Forelimb muscle (tissue), 1 donor: ENCODE measurements at regions not wholly inside any gene's neighbourhood (a gene's known extent, or its start where the extent isn't known, plus 50 kb on each side); places are given as distances from the start of the nearest gene placed in this dataset.
"Not testable (repeated sequence)": the region's sequence is repeated elsewhere in the genome, so short reads cannot be mapped to it uniquely, and the experiment has no call there.

ENCODE experiments used
- DNase-seq: peaks from one replicate; pipeline ENCODE4 v3.0.0-alpha.2; 2013; ENCODE audit warnings: low read depth

DNA sequence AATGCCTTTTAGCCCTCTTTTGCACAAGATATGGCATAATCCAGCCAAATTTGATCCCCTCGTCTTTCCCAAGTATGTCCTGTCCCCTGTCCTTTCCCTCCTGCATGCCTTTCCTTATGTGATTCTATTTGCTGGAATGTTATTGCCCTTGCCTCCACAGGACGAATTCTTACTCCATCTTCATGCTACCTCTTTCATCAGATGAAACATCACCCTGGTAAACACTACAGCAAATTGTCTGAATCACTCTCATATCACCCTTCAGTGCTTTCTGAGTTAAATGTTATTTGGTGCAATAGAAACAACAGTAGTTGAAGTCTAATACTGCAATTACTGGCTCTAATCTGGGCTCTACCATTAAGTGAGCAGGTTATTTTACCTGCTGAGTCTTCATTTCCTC lies 52.2 kb upstream of the FAT1 start:
- no peak for DNase-seq

DNA sequence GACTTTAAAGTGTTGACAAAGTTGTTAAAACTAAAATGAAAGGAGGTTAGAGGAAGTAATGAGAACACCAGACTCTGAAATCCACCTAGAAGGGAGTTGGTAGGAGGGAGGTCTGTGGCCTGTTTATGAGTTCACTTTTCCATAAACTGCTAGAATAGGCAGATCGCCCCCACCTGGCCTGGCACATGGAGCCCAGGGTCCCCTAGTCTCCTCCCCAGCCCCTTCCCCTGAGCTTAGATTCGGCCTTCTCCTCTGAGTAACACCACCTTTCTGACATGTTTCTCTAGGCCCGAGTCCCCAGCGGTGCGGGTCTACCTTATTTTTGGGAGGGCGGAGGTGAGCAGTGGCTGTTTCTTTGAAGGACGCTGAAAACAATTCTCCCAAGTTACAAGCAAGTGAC lies 54.5 kb upstream of the FAT1 start:
- DNase-seq: no peak

- DNase-seq: no peak
Measured at GRCh38 chr4:186780291-186781031, 56.8 kb upstream of the FAT1 start.

DNA sequence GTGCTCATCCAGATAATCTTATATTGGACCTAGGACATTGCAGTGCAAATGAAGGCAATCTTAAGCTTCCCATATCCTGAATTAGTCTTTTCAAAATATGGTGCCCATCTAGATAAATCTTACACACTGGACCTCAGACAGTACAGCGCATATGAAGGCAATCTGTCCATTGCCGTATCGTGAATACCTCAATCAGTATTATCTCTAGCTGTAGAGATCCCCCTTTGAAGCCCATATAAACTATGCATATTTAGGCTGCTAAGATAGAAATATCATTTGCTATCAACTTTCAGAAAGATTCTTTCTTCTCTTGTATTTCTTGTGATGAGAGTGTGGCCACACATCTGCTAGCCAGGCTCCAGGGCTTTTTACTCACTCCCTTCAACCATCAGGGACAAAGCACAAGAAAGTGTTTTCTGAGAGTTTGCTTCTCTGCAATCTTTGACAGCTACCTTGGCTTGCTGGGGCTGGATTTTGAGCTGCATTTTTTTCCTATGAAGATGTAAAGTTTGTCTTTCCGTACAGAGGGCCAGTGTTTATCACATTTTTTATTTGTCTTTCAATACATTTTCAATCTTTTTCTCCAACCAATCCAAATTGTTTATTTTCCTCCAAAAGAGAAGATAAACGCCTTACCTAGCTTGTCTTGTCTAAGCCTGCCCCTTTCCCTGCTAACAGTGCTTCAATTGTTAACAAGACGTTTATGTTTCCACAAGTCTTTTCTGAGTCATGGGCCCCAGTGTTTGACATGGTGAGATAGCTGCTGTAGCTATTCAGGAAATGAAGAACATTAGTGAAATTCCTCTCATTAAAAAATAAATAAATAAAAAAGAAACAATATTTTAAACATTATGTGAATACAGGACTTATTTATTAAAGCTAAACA lies 57.6 kb upstream of the FAT1 start:
- no peak for DNase-seq

DNA sequence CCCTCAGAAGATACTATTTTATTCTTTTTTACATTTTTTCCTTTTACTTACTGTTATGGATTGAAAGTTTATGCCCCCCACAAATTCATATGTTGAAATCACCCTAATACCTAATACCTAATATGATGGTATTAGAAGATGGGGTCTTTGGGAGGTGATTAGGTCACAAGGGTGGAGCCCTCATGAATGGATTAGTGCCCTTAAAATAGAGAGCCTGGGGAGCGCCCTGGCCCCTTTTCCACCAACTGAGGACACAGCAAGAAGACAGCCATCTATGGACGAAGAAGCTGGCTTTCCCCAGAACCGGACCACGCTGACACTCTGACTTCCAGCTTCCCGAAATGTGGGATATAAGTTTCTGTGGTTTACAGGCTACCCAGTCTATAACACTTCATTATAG lies 58.6 kb upstream of the FAT1 start:
- no peak for DNase-seq

- no peak for DNase-seq
Measured at GRCh38 chr4:186787536-186787935, 63.9 kb upstream of the FAT1 start.

GRCh38 chr4:186789651-186790050 lies 66.0 kb upstream of the FAT1 start:
- no peak for DNase-seq

DNA sequence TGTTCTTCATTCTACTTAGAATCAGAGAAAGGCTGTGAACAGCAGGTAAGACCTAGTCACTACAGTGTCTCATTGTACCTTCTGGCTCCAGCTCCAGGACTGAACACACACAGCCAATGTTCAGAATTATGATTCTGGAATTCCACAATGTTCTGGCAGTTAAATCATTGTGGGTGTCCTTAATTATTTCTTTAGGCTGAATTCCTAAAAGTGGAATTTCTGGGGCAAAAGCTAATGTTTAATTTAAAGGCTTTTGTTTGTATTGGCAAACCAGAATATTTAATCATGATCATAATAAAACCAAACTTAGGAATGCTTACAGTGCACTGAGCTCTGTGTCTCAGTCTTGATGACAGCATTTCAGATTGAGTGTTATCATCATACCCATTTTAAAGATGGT lies 67.0 kb upstream of the FAT1 start:
- no peak for DNase-seq

- DNase-seq: no peak
Measured at GRCh38 chr4:186792728-186793366, 69.2 kb upstream of the FAT1 start.

DNA sequence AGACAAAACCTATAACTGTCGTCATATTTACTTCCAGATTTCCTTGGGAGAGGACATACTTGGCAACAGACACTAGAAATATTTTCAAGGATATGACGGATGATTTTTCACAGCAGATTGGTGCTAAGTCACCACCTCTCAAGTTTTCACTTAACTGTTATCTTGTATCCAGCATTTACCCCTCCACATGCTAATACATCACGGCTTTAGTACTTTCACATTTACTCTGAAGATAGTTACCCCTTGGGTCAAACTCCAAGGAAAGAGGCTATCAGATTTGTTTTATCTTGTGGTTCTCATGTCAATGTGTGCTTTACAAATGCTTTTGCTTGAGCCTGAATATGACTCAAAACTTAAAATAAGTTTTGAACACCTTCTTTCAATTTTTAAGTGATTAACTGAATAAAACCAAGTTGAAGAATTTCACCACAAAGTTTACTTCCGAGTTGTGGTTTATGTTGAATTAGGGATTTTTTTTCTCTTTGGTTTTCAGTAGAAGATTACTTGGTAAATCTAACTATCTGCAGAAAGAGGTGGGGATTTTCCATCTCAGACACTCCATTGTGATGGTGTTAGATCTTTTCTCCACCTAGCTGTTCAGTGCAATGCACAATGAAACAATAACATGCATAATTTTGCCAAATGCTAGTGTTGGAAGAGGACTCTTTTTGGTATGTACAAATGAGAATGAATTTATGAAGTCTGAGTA lies 75.4 kb upstream of the FAT1 start:
- no peak for DNase-seq

GRCh38 chr4:186805020-186805820 lies 81.6 kb upstream of the FAT1 start:
- DNase-seq: no peak

GRCh38 chr4:186805917-186806316 lies 82.3 kb upstream of the FAT1 start:
- not testable (repeated sequence) for DNase-seq

GRCh38 chr4:186806679-186807421 lies 83.2 kb upstream of the FAT1 start:
- no peak for DNase-seq

DNA sequence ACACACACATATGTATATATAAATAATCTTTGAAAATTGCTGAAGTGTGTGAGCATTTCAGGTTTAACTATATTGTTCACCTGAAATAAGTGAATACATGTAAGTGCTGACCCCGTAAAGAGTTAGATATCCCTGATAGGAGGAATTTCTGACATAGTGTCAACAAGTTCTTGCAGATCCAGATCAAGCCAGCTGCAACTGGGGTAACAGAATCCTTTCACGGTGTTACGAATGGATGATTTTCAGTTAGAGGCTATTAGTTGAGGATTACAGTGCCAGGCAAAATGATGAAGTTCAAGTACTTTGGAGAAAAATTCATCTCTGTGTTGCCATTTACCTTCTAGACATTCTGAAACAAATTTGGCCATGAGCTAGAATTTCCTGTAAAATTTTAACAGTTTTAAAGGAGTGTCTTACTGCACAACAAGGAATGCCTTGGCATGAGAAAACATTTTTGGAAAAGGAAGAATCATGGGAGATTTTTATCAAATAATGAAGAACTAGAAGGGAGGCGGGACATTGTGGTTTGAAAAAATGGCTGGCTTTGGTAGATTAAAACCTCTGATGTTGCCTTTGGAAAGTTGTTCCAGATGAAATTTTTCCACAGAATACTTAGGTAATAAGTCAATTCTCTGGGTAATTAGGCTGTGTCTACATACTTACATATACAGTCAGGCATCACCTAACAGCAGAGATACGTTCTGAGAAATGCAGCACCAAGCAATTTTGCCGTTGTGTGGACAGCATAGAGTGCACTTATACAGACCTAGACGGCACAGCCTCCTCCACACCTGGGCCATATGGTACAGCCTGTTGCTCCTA lies 84.4 kb upstream of the FAT1 start:
- no peak for DNase-seq

- DNase-seq: no peak
Measured at GRCh38 chr4:186808630-186809018, 85.0 kb upstream of the FAT1 start.

- no peak for DNase-seq
Measured at GRCh38 chr4:186809070-186809469, 85.4 kb upstream of the FAT1 start.

DNA sequence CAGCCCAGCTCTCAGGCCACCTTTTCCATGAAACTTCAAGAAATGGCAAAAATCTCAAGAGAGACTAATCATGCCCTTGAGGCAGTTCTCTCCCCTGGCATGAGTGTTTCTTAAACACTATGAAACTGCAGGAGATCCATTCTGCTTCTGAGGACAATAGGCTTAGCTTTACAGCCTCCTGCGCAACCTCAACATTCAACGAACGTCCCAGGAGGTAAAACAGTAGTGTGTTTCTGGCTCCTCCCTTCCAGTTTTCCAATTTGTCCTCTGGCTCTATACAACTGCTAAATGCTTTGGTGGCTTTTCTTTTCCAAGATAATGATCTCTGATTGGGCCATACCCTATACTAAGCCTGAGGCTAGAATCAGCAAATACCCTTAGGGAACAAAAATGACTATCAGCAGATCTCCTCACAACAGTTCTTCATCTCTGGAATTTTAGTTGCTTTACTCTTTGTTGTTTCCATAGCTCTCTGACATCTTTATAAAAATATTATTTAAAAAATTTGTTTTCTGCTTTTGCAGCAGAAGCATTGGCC lies 87.0 kb upstream of the FAT1 start:
- DNase-seq: no peak

DNA sequence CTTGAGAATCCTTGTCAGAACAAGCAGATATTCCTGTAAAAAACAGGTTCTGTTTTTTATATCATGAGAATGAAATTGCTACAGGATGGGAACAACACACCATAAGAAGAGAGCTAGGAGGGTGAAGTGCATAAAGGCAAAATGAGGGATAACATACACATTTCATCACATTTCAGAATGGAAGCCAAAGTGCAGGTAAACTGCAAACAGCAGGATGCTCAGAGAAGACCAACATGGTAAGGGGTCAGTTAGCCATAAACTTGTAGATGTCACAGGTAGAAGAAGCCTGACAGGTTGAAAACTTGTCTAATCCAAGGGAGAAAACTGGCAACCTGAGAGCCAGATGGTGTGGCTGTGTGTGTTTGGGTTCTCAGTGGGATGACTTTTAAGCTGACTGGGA lies 88.9 kb upstream of the FAT1 start:
- no peak for DNase-seq

DNA sequence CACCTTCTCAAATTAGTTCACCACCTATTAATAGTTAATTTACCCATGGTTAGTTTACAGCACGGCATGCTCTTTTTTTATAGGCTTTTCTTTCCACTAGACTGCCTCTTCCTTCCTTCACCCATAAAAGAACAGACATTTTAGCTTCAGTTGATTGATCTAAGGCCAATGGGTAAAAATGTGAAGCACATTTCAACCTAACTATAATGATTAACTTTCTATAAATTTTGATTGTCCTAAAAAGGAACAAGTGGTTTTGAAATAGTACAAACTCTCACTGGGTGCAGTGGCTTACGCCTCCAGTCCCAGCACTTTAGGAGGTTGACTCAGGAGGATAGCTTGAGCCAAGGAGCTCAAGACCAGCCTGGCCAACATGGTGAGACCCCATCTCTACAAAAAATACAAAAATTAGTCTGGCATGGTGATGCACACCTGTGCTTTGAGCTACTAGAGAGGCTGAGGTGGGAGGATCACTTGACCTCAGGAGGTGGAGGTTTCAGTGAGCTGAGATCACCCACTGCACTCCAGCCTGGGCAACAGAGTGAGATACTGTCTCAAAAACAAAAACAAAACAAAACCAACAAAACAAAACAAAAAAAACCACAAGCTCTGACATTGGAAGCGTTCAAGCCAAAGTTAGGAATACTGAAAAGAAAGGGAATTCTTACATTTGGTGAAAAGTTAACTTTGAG lies 89.9 kb upstream of the FAT1 start:
- DNase-seq: no peak
